Activated T-cell treated with anti-CD3 and anti-CD28 coated beads, Interleukin-2, amount 50 U/mL, for 4 hours (primary cell): ENCODE measurements at regions not wholly inside any gene's neighbourhood (a gene's known extent, or its start where the extent isn't known, plus 50 kb on each side); places are given as distances from the start of the nearest gene placed in this dataset.

Experiments used
- ATAC-seq, 2 donors: fragments of 200-7000 bp; cut with Tn5 transposase; one replicate each; pipeline ENCODE4 v1.10.0; 2021
- DNase-seq: peaks from one replicate; pipeline ENCODE4 v3.0.0-alpha.2; 2020
- H3K27me3 Mint-ChIP-seq: one replicate; pipeline ENCODE4 v1.8.0; 2021; ENCODE audit warnings: low read depth, mixed read lengths
- H3K36me3 Mint-ChIP-seq: one replicate; pipeline ENCODE4 v1.8.0; 2022; ENCODE audit warnings: mixed read lengths; ENCODE audit not compliant: insufficient read depth
- H3K4me1 Mint-ChIP-seq: one replicate; pipeline ENCODE4 v1.8.0; 2021; ENCODE audit warnings: low read depth, mixed read lengths
- H3K4me3 Mint-ChIP-seq: one replicate; pipeline ENCODE4 v1.8.0; 2021; ENCODE audit warnings: mild to moderate bottlenecking, moderate library complexity, mixed read lengths
- H3K9me3 Mint-ChIP-seq: one replicate; pipeline ENCODE4 v1.8.0; 2021; ENCODE audit warnings: mixed read lengths

GRCh38 chr11:23090659-23091058 lies 230.4 kb upstream of the CCDC179 start:
- no peaks in the 10 kb centered on the region for H3K27me3 Mint-ChIP-seq
- DNase-seq (no peak), ATAC-seq (no peak)
- no peaks in the 10 kb centered on the region for H3K4me1 Mint-ChIP-seq
- no peak overlapping the region for H3K4me3 Mint-ChIP-seq
- H3K36me3 Mint-ChIP-seq, result peaks cover 3% of the 10 kb centered on the region
- no peaks in the 10 kb centered on the region for H3K9me3 Mint-ChIP-seq

GRCh38 chr11:23095650-23096189 lies 235.4 kb upstream of the CCDC179 start:
- no peaks in the 10 kb centered on the region for H3K9me3 Mint-ChIP-seq
- H3K27me3 Mint-ChIP-seq, result no peaks in the 10 kb centered on the region
- no peak for ATAC-seq
- H3K36me3 Mint-ChIP-seq, result no peaks in the 10 kb centered on the region
- H3K4me3 Mint-ChIP-seq, result no peak overlapping the region
- no peaks in the 10 kb centered on the region for H3K4me1 Mint-ChIP-seq
- no peak for DNase-seq

GRCh38 chr11:23097891-23098290 lies 237.6 kb upstream of the CCDC179 start:
- Mint-ChIP-seq H3K9me3 (peaks cover 3% of the 10 kb centered on the region), H3K4me1 (no peaks in the 10 kb centered on the region), H3K4me3 (no peak overlapping the region), H3K36me3 (peaks cover 2% of the 10 kb centered on the region), H3K27me3 (no peaks in the 10 kb centered on the region)
- ATAC-seq (no peak), DNase-seq (no peak)

- DNase-seq (no peak), ATAC-seq (no peak)
- Mint-ChIP-seq H3K27me3 (no peaks in the 10 kb centered on the region), H3K9me3 (peaks cover 3% of the 10 kb centered on the region), H3K4me1 (no peaks in the 10 kb centered on the region), H3K4me3 (no peak overlapping the region), H3K36me3 (peaks cover 2% of the 10 kb centered on the region)
These were observed 239.0 kb upstream of the CCDC179 start for GRCh38 chr11:23099256-23099655.

- ATAC-seq, result no peak
- no peak overlapping the region for H3K4me3 Mint-ChIP-seq
- H3K36me3 Mint-ChIP-seq, result peaks cover 2% of the 10 kb centered on the region
These were observed 240.5 kb upstream of the CCDC179 start for GRCh38 chr11:23100726-23101125.

GRCh38 chr11:23103416-23103815 lies 243.1 kb upstream of the CCDC179 start:
- ATAC-seq (no peak), DNase-seq (no peak)
- H3K9me3 Mint-ChIP-seq, result peaks cover 3% of the 10 kb centered on the region
- H3K4me3 Mint-ChIP-seq, result no peak overlapping the region
- peaks cover 2% of the 10 kb centered on the region for H3K36me3 Mint-ChIP-seq
- H3K4me1 Mint-ChIP-seq, result no peaks in the 10 kb centered on the region
- no peaks in the 10 kb centered on the region for H3K27me3 Mint-ChIP-seq

More at GRCh38 chr11:23100726-23101125, 240.5 kb upstream of the CCDC179 start:
- H3K9me3 Mint-ChIP-seq, result peaks cover 3% of the 10 kb centered on the region
- DNase-seq, result no peak
- H3K27me3 Mint-ChIP-seq, result no peaks in the 10 kb centered on the region
- H3K4me1 Mint-ChIP-seq, result no peaks in the 10 kb centered on the region

- no peaks in the 10 kb centered on the region for H3K36me3 Mint-ChIP-seq
- no peaks in the 10 kb centered on the region for H3K4me1 Mint-ChIP-seq
- no peak for DNase-seq
- no peak overlapping the region for H3K4me3 Mint-ChIP-seq
- peaks cover 1% of the 10 kb centered on the region for H3K9me3 Mint-ChIP-seq
- no peak for ATAC-seq
- no peaks in the 10 kb centered on the region for H3K27me3 Mint-ChIP-seq
These were observed 251.3 kb upstream of the CCDC179 start for GRCh38 chr11:23111527-23111926.

GRCh38 chr11:23112390-23112789 lies 252.1 kb upstream of the CCDC179 start:
- no peak overlapping the region for H3K4me3 Mint-ChIP-seq
- H3K4me1 Mint-ChIP-seq, result no peaks in the 10 kb centered on the region
- ATAC-seq (no peak), DNase-seq (no peak)
- H3K27me3 Mint-ChIP-seq, result no peaks in the 10 kb centered on the region
- no peaks in the 10 kb centered on the region for H3K36me3 Mint-ChIP-seq
- H3K9me3 Mint-ChIP-seq, result peaks cover 5% of the 10 kb centered on the region

GRCh38 chr11:23112987-23113886 lies 253.0 kb upstream of the CCDC179 start:
- H3K4me1 Mint-ChIP-seq, result no peaks in the 10 kb centered on the region
- H3K4me3 Mint-ChIP-seq, result no peak overlapping the region
- no peak for ATAC-seq
- no peak for DNase-seq
- peaks cover 5% of the 10 kb centered on the region for H3K9me3 Mint-ChIP-seq
- no peaks in the 10 kb centered on the region for H3K27me3 Mint-ChIP-seq
- H3K36me3 Mint-ChIP-seq, result no peaks in the 10 kb centered on the region

- ATAC-seq, result no peak
- Mint-ChIP-seq H3K4me3 (no peak overlapping the region), H3K4me1 (no peaks in the 10 kb centered on the region), H3K36me3 (no peaks in the 10 kb centered on the region), H3K27me3 (no peaks in the 10 kb centered on the region), H3K9me3 (peaks cover 5% of the 10 kb centered on the region)
- DNase-seq, result no peak
These were observed 253.6 kb upstream of the CCDC179 start for GRCh38 chr11:23113887-23114216.

GRCh38 chr11:23123753-23124152 lies 263.5 kb upstream of the CCDC179 start:
- Mint-ChIP-seq H3K36me3 (no peaks in the 10 kb centered on the region), H3K4me1 (no peaks in the 10 kb centered on the region), H3K27me3 (no peaks in the 10 kb centered on the region), H3K4me3 (no peak overlapping the region), H3K9me3 (peaks cover 4% of the 10 kb centered on the region)
- DNase-seq, result no peak
- no peak for ATAC-seq

GRCh38 chr11:23124249-23124648 lies 264.0 kb upstream of the CCDC179 start:
- Mint-ChIP-seq H3K9me3 (peaks cover 4% of the 10 kb centered on the region), H3K4me3 (no peak overlapping the region), H3K27me3 (no peaks in the 10 kb centered on the region), H3K4me1 (no peaks in the 10 kb centered on the region), H3K36me3 (no peaks in the 10 kb centered on the region)
- ATAC-seq, result no peak
- no peak for DNase-seq

GRCh38 chr11:23124996-23125395 lies 264.7 kb upstream of the CCDC179 start:
- ATAC-seq (no peak), DNase-seq (no peak)
- Mint-ChIP-seq H3K4me3 (no peak overlapping the region), H3K4me1 (no peaks in the 10 kb centered on the region), H3K9me3 (peaks cover 7% of the 10 kb centered on the region), H3K27me3 (no peaks in the 10 kb centered on the region), H3K36me3 (no peaks in the 10 kb centered on the region)

- Mint-ChIP-seq H3K36me3 (no peaks in the 10 kb centered on the region), H3K9me3 (peaks cover 18% of the 10 kb centered on the region), H3K4me3 (no peak overlapping the region), H3K27me3 (no peaks in the 10 kb centered on the region), H3K4me1 (no peaks in the 10 kb centered on the region)
- DNase-seq, result no peak
- ATAC-seq, result no peak
These were observed 267.4 kb upstream of the CCDC179 start for GRCh38 chr11:23127706-23128105.

- Mint-ChIP-seq H3K9me3 (peaks cover 28% of the 10 kb centered on the region), H3K36me3 (peaks cover 1% of the 10 kb centered on the region), H3K27me3 (no peaks in the 10 kb centered on the region), H3K4me1 (no peaks in the 10 kb centered on the region), H3K4me3 (no peak overlapping the region)
- no peak for ATAC-seq
- DNase-seq, result no peak
These were observed 274.4 kb upstream of the CCDC179 start for GRCh38 chr11:23134627-23135026.
